Liver (tissue), 3 donors: ENCODE measurements at regions not wholly inside any gene's neighbourhood (a gene's known extent, or its start where the extent isn't known, plus 50 kb on each side); places are given as distances from the start of the nearest gene placed in this dataset.

ENCODE experiments used
- EGR1 ChIP-seq, 2 donors: IDR thresholded peaks; 2 replicates each; pipeline ENCODE4 v1.6.1; 2016 to 2018; ENCODE audit warnings: antibody characterized with exemption in 2 of 2, low read depth in 2 of 2
- GABPA ChIP-seq, 2 donors: IDR thresholded peaks in 1 of 2; conservative IDR thresholded peaks in 1 of 2; 2 replicates each; pipeline ENCODE4 v1.6.1; 2016; ENCODE audit warnings: antibody characterized with exemption in 2 of 2, mild to moderate bottlenecking in 1 of 2, moderate library complexity in 1 of 2
- NR2F2 ChIP-seq: IDR thresholded peaks from 2 replicates; pipeline ENCODE4 v1.6.1; 2016; ENCODE audit warnings: antibody characterized with exemption
- RAD21 ChIP-seq, 2 donors: IDR thresholded peaks; 2 replicates each; pipeline ENCODE4 v1.6.1; 2016; ENCODE audit warnings: antibody characterized with exemption in 2 of 2, mild to moderate bottlenecking in 2 of 2
- SP1 ChIP-seq: IDR thresholded peaks from 2 replicates; pipeline ENCODE4 v1.6.1; 2018; ENCODE audit warnings: antibody characterized with exemption, mild to moderate bottlenecking
- YY1 ChIP-seq: IDR thresholded peaks from 2 replicates; pipeline ENCODE4 v1.6.1; 2016; ENCODE audit warnings: antibody characterized with exemption, mild to moderate bottlenecking
- ZBTB33 ChIP-seq: IDR thresholded peaks from 2 replicates; pipeline ENCODE4 v1.6.1; 2016; ENCODE audit warnings: antibody characterized with exemption
- TF ChIP-seq, protein P1 (sequence below): fragments of 150-350 bp; IDR thresholded peaks from 2 replicates; pipeline ENCODE4 v1.5.1; 2017; ENCODE audit warnings: improper control_type of control experiment, low read depth, low read length; ENCODE audit not compliant: missing input control
- TF ChIP-seq, protein P2 (sequence below): IDR thresholded peaks from 2 replicates; pipeline ENCODE4 v1.6.1; 2016; ENCODE audit warnings: antibody characterized with exemption
- TF ChIP-seq, protein P3 (sequence below): IDR thresholded peaks from 2 replicates; pipeline ENCODE4 v1.6.1; 2016; ENCODE audit warnings: antibody characterized with exemption, mild to moderate bottlenecking
- donor health status: healthy.
- donor health status: healthy.

- TF ChIP-seq, protein P1, sequence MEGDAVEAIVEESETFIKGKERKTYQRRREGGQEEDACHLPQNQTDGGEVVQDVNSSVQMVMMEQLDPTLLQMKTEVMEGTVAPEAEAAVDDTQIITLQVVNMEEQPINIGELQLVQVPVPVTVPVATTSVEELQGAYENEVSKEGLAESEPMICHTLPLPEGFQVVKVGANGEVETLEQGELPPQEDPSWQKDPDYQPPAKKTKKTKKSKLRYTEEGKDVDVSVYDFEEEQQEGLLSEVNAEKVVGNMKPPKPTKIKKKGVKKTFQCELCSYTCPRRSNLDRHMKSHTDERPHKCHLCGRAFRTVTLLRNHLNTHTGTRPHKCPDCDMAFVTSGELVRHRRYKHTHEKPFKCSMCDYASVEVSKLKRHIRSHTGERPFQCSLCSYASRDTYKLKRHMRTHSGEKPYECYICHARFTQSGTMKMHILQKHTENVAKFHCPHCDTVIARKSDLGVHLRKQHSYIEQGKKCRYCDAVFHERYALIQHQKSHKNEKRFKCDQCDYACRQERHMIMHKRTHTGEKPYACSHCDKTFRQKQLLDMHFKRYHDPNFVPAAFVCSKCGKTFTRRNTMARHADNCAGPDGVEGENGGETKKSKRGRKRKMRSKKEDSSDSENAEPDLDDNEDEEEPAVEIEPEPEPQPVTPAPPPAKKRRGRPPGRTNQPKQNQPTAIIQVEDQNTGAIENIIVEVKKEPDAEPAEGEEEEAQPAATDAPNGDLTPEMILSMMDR = no peak
- TF ChIP-seq, protein P2, sequence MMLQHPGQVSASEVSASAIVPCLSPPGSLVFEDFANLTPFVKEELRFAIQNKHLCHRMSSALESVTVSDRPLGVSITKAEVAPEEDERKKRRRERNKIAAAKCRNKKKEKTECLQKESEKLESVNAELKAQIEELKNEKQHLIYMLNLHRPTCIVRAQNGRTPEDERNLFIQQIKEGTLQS = no peak
- no peak for TF ChIP-seq NR2F2
- no peak for TF ChIP-seq GABPA (IDR thresholded peaks at IDR 0.05 in 1 of 2, conservative IDR thresholded peaks at IDR 0.05 in 1 of 2)
- no peak for TF ChIP-seq ZBTB33
- TF ChIP-seq, protein P3, sequence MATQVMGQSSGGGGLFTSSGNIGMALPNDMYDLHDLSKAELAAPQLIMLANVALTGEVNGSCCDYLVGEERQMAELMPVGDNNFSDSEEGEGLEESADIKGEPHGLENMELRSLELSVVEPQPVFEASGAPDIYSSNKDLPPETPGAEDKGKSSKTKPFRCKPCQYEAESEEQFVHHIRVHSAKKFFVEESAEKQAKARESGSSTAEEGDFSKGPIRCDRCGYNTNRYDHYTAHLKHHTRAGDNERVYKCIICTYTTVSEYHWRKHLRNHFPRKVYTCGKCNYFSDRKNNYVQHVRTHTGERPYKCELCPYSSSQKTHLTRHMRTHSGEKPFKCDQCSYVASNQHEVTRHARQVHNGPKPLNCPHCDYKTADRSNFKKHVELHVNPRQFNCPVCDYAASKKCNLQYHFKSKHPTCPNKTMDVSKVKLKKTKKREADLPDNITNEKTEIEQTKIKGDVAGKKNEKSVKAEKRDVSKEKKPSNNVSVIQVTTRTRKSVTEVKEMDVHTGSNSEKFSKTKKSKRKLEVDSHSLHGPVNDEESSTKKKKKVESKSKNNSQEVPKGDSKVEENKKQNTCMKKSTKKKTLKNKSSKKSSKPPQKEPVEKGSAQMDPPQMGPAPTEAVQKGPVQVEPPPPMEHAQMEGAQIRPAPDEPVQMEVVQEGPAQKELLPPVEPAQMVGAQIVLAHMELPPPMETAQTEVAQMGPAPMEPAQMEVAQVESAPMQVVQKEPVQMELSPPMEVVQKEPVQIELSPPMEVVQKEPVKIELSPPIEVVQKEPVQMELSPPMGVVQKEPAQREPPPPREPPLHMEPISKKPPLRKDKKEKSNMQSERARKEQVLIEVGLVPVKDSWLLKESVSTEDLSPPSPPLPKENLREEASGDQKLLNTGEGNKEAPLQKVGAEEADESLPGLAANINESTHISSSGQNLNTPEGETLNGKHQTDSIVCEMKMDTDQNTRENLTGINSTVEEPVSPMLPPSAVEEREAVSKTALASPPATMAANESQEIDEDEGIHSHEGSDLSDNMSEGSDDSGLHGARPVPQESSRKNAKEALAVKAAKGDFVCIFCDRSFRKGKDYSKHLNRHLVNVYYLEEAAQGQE = no peak
- TF ChIP-seq EGR1 (IDR thresholded peaks at IDR 0.05; ENCODE audit: low read depth in 2 of 2) = no peak
- TF ChIP-seq YY1 = no peak
- TF ChIP-seq SP1 = no peak
- TF ChIP-seq RAD21 (IDR thresholded peaks at IDR 0.05) = no peak
Measured at GRCh38 chr9:82192211-82192610, 203.6 kb downstream of the SPATA31D1 start.
